GM19397 (cell line): ENCODE measurements at regions not wholly inside any gene's neighbourhood (a gene's known extent, or its start where the extent isn't known, plus 50 kb on each side); places are given as distances from the start of the nearest gene placed in this dataset.

Experiments used
- ATAC-seq: cut with Tn5 transposase; IDR thresholded peaks from one replicate; pipeline ENCODE4 v1.9.1; 2021; ENCODE audit warnings: mild to moderate bottlenecking, moderate library complexity; ENCODE audit not compliant: unreplicated experiment

- no peak for ATAC-seq
Measured at GRCh38 chr15:96390986-96391385, 60.5 kb downstream of the NR2F2 start.

GRCh38 chr15:96392380-96393208 is 62.1 kb downstream of the NR2F2 start:
- no peak for ATAC-seq

GRCh38 chr15:96393209-96393513 is 62.7 kb downstream of the NR2F2 start:
- no peak for ATAC-seq

- ATAC-seq = no peak
Measured at GRCh38 chr15:96395687-96396086, 65.2 kb downstream of the NR2F2 start.

- no peak for ATAC-seq
Measured at GRCh38 chr15:96398776-96399175, 68.3 kb downstream of the NR2F2 start.

GRCh38 chr15:96402403-96402802 is 71.9 kb downstream of the NR2F2 start:
- ATAC-seq = no peak

- no peak for ATAC-seq
Measured at GRCh38 chr15:96403071-96403470, 72.6 kb downstream of the NR2F2 start.

- no peak for ATAC-seq
Measured at GRCh38 chr15:96403932-96404331, 73.4 kb downstream of the NR2F2 start.

- ATAC-seq = no peak
Measured at GRCh38 chr15:96404560-96404959, 74.1 kb downstream of the NR2F2 start.

- no peak for ATAC-seq
Measured at GRCh38 chr15:96406291-96406690, 75.8 kb downstream of the NR2F2 start.

- no peak for ATAC-seq
Measured at GRCh38 chr15:96406701-96407100, 76.2 kb downstream of the NR2F2 start.

- ATAC-seq = no peak
Measured at GRCh38 chr15:96407482-96407881, 77.0 kb downstream of the NR2F2 start.

GRCh38 chr15:96408591-96409183 is 78.2 kb downstream of the NR2F2 start:
- ATAC-seq = no peak

- no peak for ATAC-seq
Measured at GRCh38 chr15:96409215-96410138, 79.0 kb downstream of the NR2F2 start.

GRCh38 chr15:96410175-96411055 is 79.9 kb downstream of the NR2F2 start:
- ATAC-seq = no peak

GRCh38 chr15:96411056-96412031 is 80.8 kb downstream of the NR2F2 start:
- no peak for ATAC-seq

- ATAC-seq = no peak
Measured at GRCh38 chr15:96412045-96412905, 81.8 kb downstream of the NR2F2 start.

GRCh38 chr15:96412906-96413231 is 82.4 kb downstream of the NR2F2 start:
- ATAC-seq = no peak

GRCh38 chr15:96413657-96414056 is 83.2 kb downstream of the NR2F2 start:
- ATAC-seq = no peak
